ENCODE measurements at regions not wholly inside any gene's neighbourhood (a gene's known extent, or its start where the extent isn't known, plus 50 kb on each side); places are given as distances from the start of the nearest gene placed in this dataset.

DNA sequence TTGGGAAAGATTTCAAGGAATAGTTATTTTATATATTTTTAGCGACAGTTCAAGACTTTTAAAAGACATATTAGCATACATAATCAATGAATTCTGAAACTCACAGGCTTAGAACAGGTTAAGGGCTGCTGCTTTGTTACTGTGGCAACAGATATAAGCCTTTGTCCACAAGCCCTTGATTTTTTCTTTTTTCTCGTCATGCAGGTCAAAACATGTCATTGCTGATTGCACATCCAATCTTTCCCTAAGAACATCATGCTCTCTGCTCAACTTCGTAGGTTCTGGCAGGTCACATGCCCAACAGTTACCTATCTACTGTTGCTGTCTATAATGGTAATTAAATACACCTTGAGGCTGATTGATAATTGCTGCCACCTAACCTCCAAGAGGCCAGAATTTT lies 172.5 kb upstream of the PTPRD start:
- H3K27me3 ChIP-seq: no peaks in the 10 kb centered on the region
- DNase-seq: no peak
- no peak overlapping the region for H3K4me3 ChIP-seq
- no peaks in the 10 kb centered on the region for H3K9me3 ChIP-seq
- no peak overlapping the region for H3K27ac ChIP-seq
- WGBS, 2 donors: 52 to 74% methylated on average over 3 of the region's 3 CpGs
- intact Hi-C loops (cut with DNase I; ENCODE audit: low total_unique reads): no loop called here
- no peaks in the 10 kb centered on the region for H3K4me1 ChIP-seq
- TF ChIP-seq, protein P1, sequence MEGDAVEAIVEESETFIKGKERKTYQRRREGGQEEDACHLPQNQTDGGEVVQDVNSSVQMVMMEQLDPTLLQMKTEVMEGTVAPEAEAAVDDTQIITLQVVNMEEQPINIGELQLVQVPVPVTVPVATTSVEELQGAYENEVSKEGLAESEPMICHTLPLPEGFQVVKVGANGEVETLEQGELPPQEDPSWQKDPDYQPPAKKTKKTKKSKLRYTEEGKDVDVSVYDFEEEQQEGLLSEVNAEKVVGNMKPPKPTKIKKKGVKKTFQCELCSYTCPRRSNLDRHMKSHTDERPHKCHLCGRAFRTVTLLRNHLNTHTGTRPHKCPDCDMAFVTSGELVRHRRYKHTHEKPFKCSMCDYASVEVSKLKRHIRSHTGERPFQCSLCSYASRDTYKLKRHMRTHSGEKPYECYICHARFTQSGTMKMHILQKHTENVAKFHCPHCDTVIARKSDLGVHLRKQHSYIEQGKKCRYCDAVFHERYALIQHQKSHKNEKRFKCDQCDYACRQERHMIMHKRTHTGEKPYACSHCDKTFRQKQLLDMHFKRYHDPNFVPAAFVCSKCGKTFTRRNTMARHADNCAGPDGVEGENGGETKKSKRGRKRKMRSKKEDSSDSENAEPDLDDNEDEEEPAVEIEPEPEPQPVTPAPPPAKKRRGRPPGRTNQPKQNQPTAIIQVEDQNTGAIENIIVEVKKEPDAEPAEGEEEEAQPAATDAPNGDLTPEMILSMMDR (IDR thresholded peaks at IDR 0.05): no peak
- H3K36me3 ChIP-seq (ENCODE audit: low read depth, missing control alignments): no peaks in the 10 kb centered on the region

DNA sequence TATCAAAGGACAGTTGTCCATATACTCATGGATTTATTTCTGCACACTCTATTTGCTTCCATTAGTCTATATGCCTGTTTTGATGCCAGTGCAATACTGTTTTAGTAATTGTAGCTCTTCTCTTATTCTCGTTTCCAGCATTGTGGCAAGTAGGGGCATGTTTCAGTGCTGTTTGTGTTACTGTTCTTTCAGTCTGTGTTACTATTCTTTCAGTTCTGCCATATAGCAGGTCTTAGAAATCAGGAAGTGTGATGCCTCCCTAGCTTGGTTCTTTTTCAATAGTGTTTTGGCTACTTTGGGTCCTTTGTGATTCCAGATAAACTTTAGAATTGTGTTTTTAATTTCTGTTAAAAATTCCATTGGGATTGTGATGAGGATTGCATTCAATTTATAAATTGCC lies 180.5 kb upstream of the PTPRD start:
- intact Hi-C loops (cut with DNase I; ENCODE audit: low total_unique reads): no loop called here
- no peak overlapping the region for H3K4me3 ChIP-seq
- H3K9me3 ChIP-seq: no peaks in the 10 kb centered on the region
- H3K36me3 ChIP-seq (ENCODE audit: low read depth, missing control alignments): no peaks in the 10 kb centered on the region
- no peak for DNase-seq
- 67 to 74% methylated on average over 1 of the region's 1 CpG for WGBS, 2 donors
- no peak overlapping the region for H3K27ac ChIP-seq
- no peaks in the 10 kb centered on the region for H3K27me3 ChIP-seq
- no peaks in the 10 kb centered on the region for H3K4me1 ChIP-seq
- TF ChIP-seq POLR2A (IDR thresholded peaks at IDR 0.05): no peak
- TF ChIP-seq, protein P1 (IDR thresholded peaks at IDR 0.05): no peak

DNA sequence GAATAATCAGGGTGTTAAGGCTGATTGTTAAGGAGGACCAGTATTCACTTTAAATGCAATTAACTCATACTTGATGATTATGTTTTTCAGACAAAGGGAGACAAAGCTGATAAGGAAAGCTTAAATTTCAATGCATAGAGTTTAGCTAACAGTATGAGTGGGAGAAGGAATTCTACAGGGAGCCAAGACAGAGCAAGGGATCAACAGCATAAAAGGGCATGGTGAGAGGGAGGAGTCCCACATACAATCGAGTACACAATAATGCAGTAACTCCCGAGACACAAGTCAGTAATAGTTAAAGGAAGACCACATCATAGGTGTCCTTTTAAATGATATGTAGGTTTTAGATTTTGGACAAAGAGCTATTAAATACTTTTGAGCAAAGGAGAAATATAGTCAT lies 191.7 kb upstream of the PTPRD start:
- Histone ChIP-seq H3K27me3 (no peaks in the 10 kb centered on the region), H3K9me3 (no peaks in the 10 kb centered on the region), H3K4me3 (no peak overlapping the region), H3K36me3 (ENCODE audit: low read depth, missing control alignments) (no peaks in the 10 kb centered on the region), H3K27ac (no peak overlapping the region), H3K4me1 (no peaks in the 10 kb centered on the region)
- no peak for DNase-seq
- intact Hi-C loops (cut with DNase I; ENCODE audit: low total_unique reads): no loop called here
- WGBS, 2 donors: 58 to 61% methylated on average over 2 of the region's 2 CpGs
- TF ChIP-seq, protein P1 (IDR thresholded peaks at IDR 0.05): no peak
- TF ChIP-seq POLR2A (IDR thresholded peaks at IDR 0.05): no peak

DNA sequence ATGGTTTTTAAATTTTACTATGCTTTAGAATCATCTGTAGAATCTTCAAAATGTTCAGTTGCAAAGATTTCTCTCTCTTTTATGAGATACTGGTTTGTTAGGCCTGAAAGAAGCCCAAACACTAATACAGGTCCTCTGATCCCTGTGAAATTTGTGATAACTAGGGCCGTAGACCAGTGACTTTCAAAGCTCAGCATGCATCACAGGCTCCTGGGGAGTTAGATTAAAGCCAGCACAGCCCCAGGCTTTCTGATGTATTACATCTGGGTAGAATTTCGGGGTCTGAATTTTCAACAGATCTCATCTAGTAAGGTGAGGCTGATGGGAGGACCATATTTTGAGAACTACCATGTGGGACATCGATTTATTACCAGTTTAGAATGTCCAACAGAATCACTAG lies 194.1 kb upstream of the PTPRD start:
- intact Hi-C loops (cut with DNase I; ENCODE audit: low total_unique reads): no loop called here
- Histone ChIP-seq H3K27me3 (no peaks in the 10 kb centered on the region), H3K27ac (no peak overlapping the region), H3K9me3 (no peaks in the 10 kb centered on the region), H3K4me3 (no peak overlapping the region), H3K4me1 (no peaks in the 10 kb centered on the region), H3K36me3 (ENCODE audit: low read depth, missing control alignments) (no peaks in the 10 kb centered on the region)
- TF ChIP-seq, protein P1 (IDR thresholded peaks at IDR 0.05): no peak
- no peak for TF ChIP-seq POLR2A (IDR thresholded peaks at IDR 0.05)
- no peak for DNase-seq
- 78 to 82% methylated on average over 3 of the region's 3 CpGs for WGBS, 2 donors

DNA sequence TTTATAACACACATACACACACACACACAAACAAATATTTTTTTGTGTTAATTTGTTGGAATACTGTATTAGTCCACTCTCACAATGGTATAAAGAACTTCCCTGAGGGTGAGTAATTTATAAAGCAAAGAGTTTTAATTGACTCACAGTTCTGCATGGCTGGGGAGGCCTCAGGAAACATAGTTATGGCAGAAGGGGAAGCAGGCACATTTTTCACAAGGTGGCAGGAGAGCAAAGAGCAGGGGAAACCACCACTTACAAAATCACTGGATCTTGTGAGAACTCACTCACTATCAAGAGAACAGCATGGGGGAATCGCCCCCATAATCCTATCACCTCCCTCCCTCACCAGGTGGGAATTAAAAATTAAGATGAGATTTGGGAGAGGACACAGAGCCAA lies 205.4 kb upstream of the PTPRD start:
- no peaks in the 10 kb centered on the region for H3K36me3 ChIP-seq (ENCODE audit: low read depth, missing control alignments)
- no peak for DNase-seq
- H3K27me3 ChIP-seq: no peaks in the 10 kb centered on the region
- no peaks in the 10 kb centered on the region for H3K4me1 ChIP-seq
- no peak for TF ChIP-seq POLR2A (IDR thresholded peaks at IDR 0.05)
- TF ChIP-seq, protein P1 (IDR thresholded peaks at IDR 0.05): no peak
- H3K9me3 ChIP-seq: no peaks in the 10 kb centered on the region
- H3K27ac ChIP-seq: no peak overlapping the region
- intact Hi-C loops (cut with DNase I; ENCODE audit: low total_unique reads): no loop called here
- 63 to 71% methylated on average over 1 of the region's 1 CpG for WGBS, 2 donors
- H3K4me3 ChIP-seq: no peak overlapping the region
